Esophagus (tissue), 2 donors: ENCODE measurements at regions not wholly inside any gene's neighbourhood (a gene's known extent, or its start where the extent isn't known, plus 50 kb on each side); places are given as distances from the start of the nearest gene placed in this dataset.

Source experiments
- H3K27ac ChIP-seq, 2 donors: one replicate each; pipeline ENCODE4 v1.5.1; 2013; ENCODE audit warnings: low read depth in 2 of 2, mild to moderate bottlenecking in 2 of 2, inconsistent platforms in 1 of 2, low read length in 1 of 2, moderate library complexity in 1 of 2
- H3K27me3 ChIP-seq, 2 donors: one replicate each; pipeline ENCODE4 v1.6.1; 2013; ENCODE audit warnings: low read length in 2 of 2, control low read depth in 1 of 2, mild to moderate bottlenecking in 1 of 2; ENCODE audit not compliant: insufficient read depth in 2 of 2, control insufficient read depth in 1 of 2
- H3K36me3 ChIP-seq, 2 donors: one replicate each; pipeline ENCODE4 v1.6.1; 2013; ENCODE audit warnings: low read length in 1 of 2; ENCODE audit not compliant: control insufficient read depth in 2 of 2, insufficient read depth in 2 of 2
- H3K4me1 ChIP-seq, 2 donors: one replicate each; pipeline ENCODE4 v1.6.1; 2013; ENCODE audit warnings: low read length in 1 of 2; ENCODE audit not compliant: control insufficient read depth in 2 of 2, insufficient read depth in 2 of 2
- H3K4me3 ChIP-seq, 2 donors: one replicate each; pipeline ENCODE4 v1.5.1; 2013; ENCODE audit warnings: low read length in 2 of 2, mild to moderate bottlenecking in 2 of 2, low read depth in 1 of 2, moderate library complexity in 1 of 2
- H3K9me3 ChIP-seq, 2 donors: one replicate each; pipeline ENCODE4 v1.6.1; 2013; ENCODE audit warnings: mild to moderate bottlenecking in 2 of 2, low read depth in 1 of 2, low read length in 1 of 2, moderate library complexity in 1 of 2; ENCODE audit not compliant: control insufficient read depth in 2 of 2, insufficient read depth in 1 of 2
- WGBS, 2 donors: extraction: QIAGEN DNeasy Blood & Tissue Kit; methylation state at CpG; one replicate each; pipeline ENCODE4 v1.1.7; 2013; 5-methylcytosine and 5-hydroxymethylcytosine counted together
- donor health status: healthy with polysubstance abuse.
- donor health status: Bipolar disorder and iron deficiency.

DNA sequence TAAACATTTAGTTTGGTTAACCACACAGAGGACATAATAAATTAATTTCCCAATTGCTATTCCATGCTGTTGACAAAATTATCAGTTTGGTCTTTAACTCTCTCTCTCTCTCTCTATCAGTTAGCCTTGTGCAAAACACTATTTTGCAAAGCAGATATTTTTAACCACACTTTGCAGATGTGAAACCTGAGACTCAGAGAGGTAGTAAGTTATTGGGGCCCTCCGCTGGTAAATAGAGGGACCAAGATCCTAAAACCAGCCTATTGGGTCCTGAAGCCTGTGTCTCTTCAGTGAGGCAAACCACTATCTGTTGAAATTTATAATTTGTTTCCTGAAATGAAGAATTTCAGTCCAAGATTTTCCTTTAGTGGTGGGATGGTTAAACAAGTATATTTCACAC is 231.0 kb downstream of the SOD2 start:
- WGBS, 2 donors = 83 to 93% methylated on average over 1 of the region's 1 CpG
- Histone ChIP-seq H3K36me3 (no peaks in the 10 kb centered on the region), H3K27ac (no peak overlapping the region), H3K4me3 (no peak overlapping the region), H3K4me1 (no peaks in the 10 kb centered on the region), H3K27me3 (no peaks in the 10 kb centered on the region), H3K9me3 (no peaks in the 10 kb centered on the region)

DNA sequence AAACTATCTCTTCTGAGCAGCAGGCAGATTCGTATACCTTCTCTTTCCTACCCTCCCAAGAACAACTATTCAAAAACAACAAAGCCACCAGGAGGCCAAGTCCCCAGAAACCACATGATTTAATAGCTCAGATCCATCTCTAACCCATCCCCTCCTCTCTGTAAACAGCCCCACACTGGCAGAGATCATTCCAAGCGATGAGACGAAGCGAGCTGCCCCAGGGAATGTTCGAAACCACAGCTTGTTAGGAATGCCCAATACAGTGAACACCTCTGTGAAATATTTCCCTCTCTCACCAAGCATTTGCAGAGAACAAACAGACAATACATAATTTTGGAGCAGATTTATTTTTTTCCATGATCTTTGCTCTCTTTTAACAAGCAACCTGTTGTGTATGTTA is 231.8 kb downstream of the SOD2 start:
- Histone ChIP-seq H3K4me3 (no peak overlapping the region), H3K27ac (no peak overlapping the region), H3K27me3 (no peaks in the 10 kb centered on the region), H3K4me1 (no peaks in the 10 kb centered on the region), H3K9me3 (no peaks in the 10 kb centered on the region), H3K36me3 (no peaks in the 10 kb centered on the region)
- WGBS, 2 donors = 49 to 53% methylated on average over 5 of the region's 5 CpGs

DNA sequence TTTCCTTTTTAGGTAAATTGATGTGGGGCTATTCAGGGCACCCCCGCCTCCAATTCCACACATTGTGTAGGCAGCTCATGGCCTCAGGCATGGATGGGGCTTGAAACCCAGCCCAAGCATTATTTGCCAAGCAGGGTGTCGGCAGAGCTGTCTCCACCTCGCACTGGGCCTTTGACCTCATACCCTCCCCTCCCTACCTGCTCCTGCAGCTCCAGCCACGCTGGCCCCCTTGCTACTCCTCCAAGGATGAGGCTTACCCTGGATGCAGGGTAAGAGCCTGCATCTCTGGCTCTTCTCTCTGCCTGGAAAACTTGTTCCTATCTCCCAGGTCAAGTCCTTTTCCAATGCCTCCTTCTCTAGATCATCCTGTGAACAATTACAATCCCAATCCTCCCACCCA is 232.6 kb downstream of the SOD2 start:
- no peak overlapping the region for H3K4me3 ChIP-seq
- no peaks in the 10 kb centered on the region for H3K9me3 ChIP-seq
- H3K4me1 ChIP-seq = no peaks in the 10 kb centered on the region
- no peak overlapping the region for H3K27ac ChIP-seq
- no peaks in the 10 kb centered on the region for H3K27me3 ChIP-seq
- WGBS, 2 donors = 52 to 53% methylated on average over 4 of the region's 4 CpGs
- no peaks in the 10 kb centered on the region for H3K36me3 ChIP-seq

DNA sequence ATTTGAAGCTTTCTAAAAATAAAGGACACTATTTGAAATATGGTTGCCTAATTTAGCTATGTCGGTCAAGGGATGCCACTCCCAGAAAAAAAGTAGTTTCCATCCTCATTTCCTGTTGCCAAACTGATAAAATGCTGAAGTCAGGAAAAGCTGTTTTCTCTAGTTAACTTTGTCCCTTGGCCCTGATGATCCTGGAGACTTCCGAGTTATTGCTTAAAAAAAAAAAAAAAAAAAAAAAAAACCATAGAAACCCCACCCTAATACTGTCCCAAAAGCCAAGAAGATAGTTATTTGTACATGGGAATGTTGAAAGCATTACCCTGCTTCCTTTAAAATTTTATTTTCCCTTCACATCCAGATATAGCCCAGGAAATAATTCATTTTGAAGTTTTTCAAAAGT is 236.7 kb downstream of the SOD2 start:
- Histone ChIP-seq H3K36me3 (no peaks in the 10 kb centered on the region), H3K27me3 (no peaks in the 10 kb centered on the region), H3K4me3 (no peak overlapping the region), H3K9me3 (no peaks in the 10 kb centered on the region), H3K4me1 (no peaks in the 10 kb centered on the region), H3K27ac (no peak overlapping the region)
- 39 to 57% methylated on average over 2 of the region's 2 CpGs for WGBS, 2 donors

DNA sequence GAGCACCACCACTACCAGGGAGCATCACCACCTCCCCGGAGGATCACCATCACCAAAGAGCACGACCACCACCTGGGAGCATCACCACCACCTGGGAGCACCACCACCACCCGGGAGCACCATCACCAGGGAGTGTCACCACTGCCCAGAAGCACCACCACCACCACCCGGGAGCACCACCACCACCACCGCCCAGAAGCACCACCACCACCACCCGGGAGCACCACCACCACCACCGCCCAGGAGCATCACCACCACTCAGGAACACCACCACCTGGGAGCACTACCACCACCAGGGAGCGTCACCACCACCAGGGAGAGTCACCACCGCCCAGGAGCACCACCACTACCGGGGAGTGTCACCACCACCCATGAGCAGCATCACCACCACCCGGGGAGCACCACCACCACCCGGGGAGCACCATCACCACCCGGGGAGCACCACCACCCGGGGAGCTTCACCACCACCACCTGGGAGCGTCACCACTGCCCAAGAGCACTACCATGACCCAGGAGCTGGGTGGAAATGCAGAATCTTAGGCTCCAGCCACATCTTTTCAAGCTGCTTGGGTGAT is 237.3 kb downstream of the SOD2 start:
- Histone ChIP-seq H3K27me3 (no peaks in the 10 kb centered on the region), H3K36me3 (no peaks in the 10 kb centered on the region), H3K4me1 (no peaks in the 10 kb centered on the region), H3K27ac (no peak overlapping the region), H3K9me3 (no peaks in the 10 kb centered on the region), H3K4me3 (no peak overlapping the region)
- 88 to 90% methylated on average over 14 to 15 of the region's 15 CpGs for WGBS, 2 donors

DNA sequence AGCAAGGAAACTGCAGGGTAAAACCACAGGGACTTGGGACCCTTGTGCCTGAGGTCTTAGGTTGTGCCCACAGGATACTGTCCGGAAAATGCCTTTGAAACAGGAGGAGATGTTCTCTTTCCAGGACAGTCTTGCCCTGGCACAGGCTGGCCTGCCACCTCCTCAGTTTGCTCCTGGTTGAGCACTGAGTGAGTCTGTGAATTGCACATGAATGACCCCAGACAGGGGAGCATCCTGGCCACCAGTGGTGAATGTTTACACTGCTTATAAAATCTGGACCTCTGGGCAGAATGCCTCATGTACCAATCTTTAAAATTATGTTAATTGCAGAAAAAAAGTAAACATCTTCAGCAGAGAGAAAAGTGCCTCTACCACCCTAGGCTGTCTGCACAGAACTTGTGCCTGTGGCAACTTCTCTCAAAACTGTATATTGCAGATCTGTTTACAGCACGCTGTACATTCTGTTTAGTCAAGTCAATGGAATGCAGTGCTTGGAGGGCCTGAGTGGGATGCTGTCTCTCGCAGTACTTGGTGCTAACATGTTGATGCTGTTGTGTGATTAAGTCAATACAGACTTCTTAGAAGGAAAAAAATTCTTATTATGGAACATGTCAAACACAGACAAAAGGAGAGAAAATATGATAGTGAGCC is 242.1 kb downstream of the SOD2 start:
- H3K4me1 ChIP-seq = no peaks in the 10 kb centered on the region
- WGBS, 2 donors = 17 to 38% methylated on average over 3 of the region's 3 CpGs
- no peaks in the 10 kb centered on the region for H3K36me3 ChIP-seq
- no peaks in the 10 kb centered on the region for H3K9me3 ChIP-seq
- no peak overlapping the region for H3K27ac ChIP-seq
- H3K27me3 ChIP-seq = no peaks in the 10 kb centered on the region
- no peak overlapping the region for H3K4me3 ChIP-seq

DNA sequence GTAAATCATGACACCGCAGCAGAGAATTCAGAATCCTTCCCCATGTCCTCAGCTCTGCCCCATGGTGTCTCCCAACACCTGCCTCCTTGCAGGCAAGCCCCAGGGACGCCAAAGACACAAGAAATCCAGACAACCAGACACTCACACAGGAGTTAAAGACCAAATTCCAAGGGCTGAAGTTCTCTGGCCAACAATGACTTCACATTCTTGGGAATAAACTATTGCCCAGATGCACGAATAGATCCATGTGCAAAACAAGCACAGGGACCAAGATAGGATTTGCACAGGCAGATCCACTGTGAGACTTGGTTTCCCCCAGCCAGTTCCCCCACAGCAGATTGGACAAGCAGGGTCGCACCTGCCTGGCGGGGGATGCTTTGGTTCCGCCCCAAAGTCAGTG is 246.7 kb downstream of the SOD2 start:
- WGBS, 2 donors = 70 to 72% methylated on average over 6 of the region's 6 CpGs
- Histone ChIP-seq H3K4me3 (no peak overlapping the region), H3K27ac (no peak overlapping the region), H3K36me3 (no peaks in the 10 kb centered on the region), H3K9me3 (peaks cover 0 to 3% of the 10 kb centered on the region in 2 donors), H3K27me3 (no peaks in the 10 kb centered on the region), H3K4me1 (no peaks in the 10 kb centered on the region)

DNA sequence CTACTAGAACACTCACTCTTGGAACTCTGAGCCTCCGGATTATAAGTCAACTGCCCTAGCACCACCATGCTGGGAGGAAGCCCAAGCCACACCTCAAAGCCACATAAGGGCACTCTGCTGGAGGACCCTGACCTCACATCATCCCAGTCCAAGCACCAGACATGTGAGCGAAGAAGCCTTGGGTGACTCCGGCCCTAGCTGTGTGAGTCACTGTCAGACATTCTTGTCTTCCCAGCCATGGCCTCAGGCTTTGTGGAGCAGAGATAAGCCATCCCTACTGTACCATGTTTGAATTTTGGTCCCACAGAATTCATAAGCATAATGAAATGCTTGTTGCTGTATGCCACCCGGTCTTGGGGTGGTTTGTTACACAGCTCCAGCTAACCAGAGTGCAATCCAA is 247.7 kb downstream of the SOD2 start:
- Histone ChIP-seq H3K27me3 (no peaks in the 10 kb centered on the region), H3K27ac (no peak overlapping the region), H3K4me3 (no peak overlapping the region), H3K9me3 (peaks cover 0 to 3% of the 10 kb centered on the region in 2 donors), H3K36me3 (no peaks in the 10 kb centered on the region), H3K4me1 (no peaks in the 10 kb centered on the region)
- WGBS, 2 donors = 87% methylated on average over 4 of the region's 4 CpGs

DNA sequence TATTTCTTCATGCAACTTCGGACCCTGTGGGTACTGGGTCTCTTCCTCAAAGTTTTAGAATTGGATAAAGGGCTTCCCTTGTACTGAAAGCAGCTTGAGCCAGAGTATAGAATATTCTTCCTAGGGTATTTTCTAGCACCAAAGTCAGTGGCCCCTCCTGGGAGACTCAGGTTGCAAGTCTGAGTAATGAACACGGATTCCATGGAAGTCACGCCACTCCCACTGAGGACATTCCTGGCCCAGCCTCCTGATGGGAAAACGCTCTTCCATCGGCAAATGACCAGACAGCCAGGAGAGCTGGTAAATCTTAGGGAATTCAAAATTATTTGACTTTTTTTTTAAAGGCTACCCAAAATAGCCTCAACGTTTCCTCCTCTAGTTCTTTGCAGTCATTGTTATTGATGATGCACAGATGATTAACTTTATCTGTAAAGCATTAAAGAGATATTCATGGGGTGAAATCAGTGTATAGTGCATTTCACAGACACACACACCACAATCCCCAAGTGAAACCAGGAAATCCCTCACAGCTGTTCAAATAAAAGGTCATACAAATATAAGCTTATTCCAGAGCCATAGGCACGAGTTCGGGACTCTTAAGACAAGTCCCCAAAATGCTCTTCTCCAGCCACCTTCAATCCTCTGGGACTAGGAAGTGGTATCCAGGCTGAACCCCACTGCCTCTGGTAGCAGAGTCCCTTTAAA is 248.8 kb downstream of the SOD2 start:
- Histone ChIP-seq H3K4me1 (no peaks in the 10 kb centered on the region), H3K27me3 (no peaks in the 10 kb centered on the region), H3K27ac (no peak overlapping the region), H3K9me3 (peaks cover 0 to 3% of the 10 kb centered on the region in 2 donors), H3K36me3 (no peaks in the 10 kb centered on the region), H3K4me3 (no peak overlapping the region)
- WGBS, 2 donors = 64 to 67% methylated on average over 8 of the region's 8 CpGs
